Loucy (cell line): ENCODE measurements at regions not wholly inside any gene's neighbourhood (a gene's known extent, or its start where the extent isn't known, plus 50 kb on each side); places are given as distances from the start of the nearest gene placed in this dataset.

ENCODE experiments used
- H2AFZ ChIP-seq: fragments of 200-600 bp; sonication (generic); 2 replicates; pipeline ENCODE4 v1.6.0; 2016; ENCODE audit warnings: antibody characterized with exemption, mild to moderate bottlenecking, low read length, moderate library complexity
- H3F3A ChIP-seq: fragments of 200-600 bp; 2 replicates; pipeline ENCODE4 v1.6.0; 2016; ENCODE audit warnings: antibody characterized with exemption, low read depth, mild to moderate bottlenecking
- H3K27me3 ChIP-seq: fragments of 200-600 bp; sonication (generic); 2 replicates; pipeline ENCODE4 v1.6.1; 2014; ENCODE audit warnings: low read length, mild to moderate bottlenecking; ENCODE audit not compliant: insufficient read depth, poor library complexity, severe bottlenecking
- H3K36me3 ChIP-seq: fragments of 200-600 bp; sonication (generic); 2 replicates; pipeline ENCODE4 v1.6.1; 2016; ENCODE audit warnings: low read length; ENCODE audit not compliant: insufficient read depth
- H3K4me1 ChIP-seq: fragments of 200-600 bp; sonication (generic); 2 replicates; pipeline ENCODE4 v1.5.1; 2014; ENCODE audit warnings: low read length, mild to moderate bottlenecking; ENCODE audit not compliant: insufficient read depth, poor library complexity, severe bottlenecking
- H3K4me2 ChIP-seq: fragments of 200-600 bp; sonication (generic); 2 replicates; pipeline ENCODE4 v1.6.0; 2014; ENCODE audit warnings: antibody characterized with exemption, low read length, low read depth, mild to moderate bottlenecking; ENCODE audit not compliant: poor library complexity, severe bottlenecking
- H3K4me3 ChIP-seq: fragments of 200-600 bp; sonication (generic); 2 replicates; pipeline ENCODE4 v1.5.1; 2014; ENCODE audit warnings: low read length, mild to moderate bottlenecking, mixed read lengths; ENCODE audit not compliant: poor library complexity, severe bottlenecking
- H3K79me2 ChIP-seq: fragments of 200-600 bp; sonication (generic); 2 replicates; pipeline ENCODE4 v1.6.1; 2014; ENCODE audit warnings: low read length; ENCODE audit not compliant: insufficient read depth
- H3K9ac ChIP-seq: fragments of 200-600 bp; sonication (generic); 2 replicates; pipeline ENCODE4 v1.6.0; 2014; ENCODE audit warnings: mild to moderate bottlenecking, low read depth, low read length, moderate library complexity; ENCODE audit not compliant: poor library complexity, severe bottlenecking
- H3K9me2 ChIP-seq: fragments of 200-600 bp; sonication (generic); replicated peaks from 2 replicates; pipeline ENCODE4 v1.6.1; 2016; ENCODE audit warnings: low read depth, low read length, mixed read lengths
- H3K9me3 ChIP-seq: fragments of 200-600 bp; sonication (generic); 2 replicates; pipeline ENCODE4 v1.6.1; 2014; ENCODE audit warnings: mild to moderate bottlenecking, antibody characterized with exemption, low read length, low read depth; ENCODE audit not compliant: insufficient read depth
- H4K20me1 ChIP-seq: fragments of 200-600 bp; sonication (generic); 2 replicates; pipeline ENCODE4 v1.6.0; 2014; ENCODE audit warnings: antibody characterized with exemption, low read length, mild to moderate bottlenecking; ENCODE audit not compliant: insufficient read depth, poor library complexity, severe bottlenecking
- CTCF ChIP-seq: fragments of 200-600 bp; sonication (generic); conservative IDR thresholded peaks from 2 replicates; pipeline ENCODE4 v1.5.1; 2014; ENCODE audit warnings: mild to moderate bottlenecking, antibody characterized with exemption, low read length
- EZH2phosphoT487 ChIP-seq: fragments of 200-600 bp; IDR thresholded peaks from 2 replicates; pipeline ENCODE4 v1.6.1; 2018; ENCODE audit warnings: antibody characterized with exemption, mild to moderate bottlenecking, moderate library complexity, borderline replicate concordance

GRCh38 chr16:73347500-73348375, 299.8 kb upstream of the ZFHX3 start:
- Histone ChIP-seq H3K9ac (no peak overlapping the region), H3K79me2 (no peaks in the 10 kb centered on the region), H3K4me1 (no peaks in the 10 kb centered on the region), H2AFZ (no peak overlapping the region), H3K4me3 (no peak overlapping the region), H4K20me1 (no peaks in the 10 kb centered on the region), H3K4me2 (no peak overlapping the region), H3K9me3 (no peaks in the 10 kb centered on the region), H3K36me3 (no peaks in the 10 kb centered on the region), H3K27me3 (no peaks in the 10 kb centered on the region), H3F3A (no peaks in the 10 kb centered on the region), H3K9me2 (no peaks in the 10 kb centered on the region)
- TF ChIP-seq EZH2phosphoT487 (no peak), CTCF (no peak)

GRCh38 chr16:73339821-73340220, 291.9 kb upstream of the ZFHX3 start:
- no peaks in the 10 kb centered on the region for H3K27me3 ChIP-seq

GRCh38 chr16:73337373-73338296, 289.7 kb upstream of the ZFHX3 start:
- H3K4me3 ChIP-seq: no peak overlapping the region
- H3K4me1 ChIP-seq: no peaks in the 10 kb centered on the region
- H3K4me2 ChIP-seq: no peak overlapping the region
- no peaks in the 10 kb centered on the region for H3K9me2 ChIP-seq
- H2AFZ ChIP-seq: no peak overlapping the region
- no peaks in the 10 kb centered on the region for H4K20me1 ChIP-seq
- H3F3A ChIP-seq: no peaks in the 10 kb centered on the region
- no peaks in the 10 kb centered on the region for H3K9me3 ChIP-seq
- TF ChIP-seq EZH2phosphoT487 (no peak), CTCF (no peak)
- no peaks in the 10 kb centered on the region for H3K79me2 ChIP-seq
- H3K27me3 ChIP-seq: no peaks in the 10 kb centered on the region
- H3K9ac ChIP-seq: no peak overlapping the region
- H3K36me3 ChIP-seq: no peaks in the 10 kb centered on the region

More at GRCh38 chr16:73339821-73340220, 291.9 kb upstream of the ZFHX3 start:
- H3K4me3 ChIP-seq: no peak overlapping the region
- no peak for TF ChIP-seq EZH2phosphoT487
- H3K9ac ChIP-seq: no peak overlapping the region
- H3K36me3 ChIP-seq: no peaks in the 10 kb centered on the region
- no peaks in the 10 kb centered on the region for H3K79me2 ChIP-seq
- H4K20me1 ChIP-seq: no peaks in the 10 kb centered on the region
- H3K4me2 ChIP-seq: no peak overlapping the region
- no peak overlapping the region for H2AFZ ChIP-seq
- H3K9me2 ChIP-seq: no peaks in the 10 kb centered on the region
- no peaks in the 10 kb centered on the region for H3K4me1 ChIP-seq
- H3K9me3 ChIP-seq: no peaks in the 10 kb centered on the region
- H3F3A ChIP-seq: no peaks in the 10 kb centered on the region
